GM12891 (cell line): ENCODE measurements at regions not wholly inside any gene's neighbourhood (a gene's known extent, or its start where the extent isn't known, plus 50 kb on each side); places are given as distances from the start of the nearest gene placed in this dataset.
A peak's percentile ranks its signal among the peaks of the same experiment; 100 is the strongest.

ENCODE experiments used
- DNase-seq: peaks from one replicate; pipeline ENCODE4 v3.0.0; 2011; ENCODE audit warnings: low spot score; ENCODE audit not compliant: insufficient read length
- FAIRE-seq: peaks from 2 replicates; lab custom pipeline; 2011; peaks lifted over from hg19 to GRCh38; lab: Jason Lieb, UNC
- PAX5 ChIP-seq: IDR thresholded peaks from 2 replicates; pipeline ENCODE4 v1.6.1; 2011; ENCODE audit warnings: low read length, moderate library complexity, mild to moderate bottlenecking; ENCODE audit not compliant: insufficient read depth, severe bottlenecking
- POLR2A ChIP-seq: IDR thresholded peaks from 2 replicates; pipeline ENCODE4 v1.6.1; 2011; ENCODE audit warnings: low read depth, low read length, control low read depth
- POLR2AphosphoS5 ChIP-seq: IDR thresholded peaks from 2 replicates; pipeline ENCODE4 v1.6.1; 2011; ENCODE audit warnings: low read depth, low read length, control low read depth
- POU2F2 ChIP-seq: IDR thresholded peaks from 2 replicates; pipeline ENCODE4 v1.6.1; 2011; ENCODE audit warnings: low read depth, mild to moderate bottlenecking, control low read depth, low read length, moderate library complexity
- SPI1 ChIP-seq: IDR thresholded peaks from 2 replicates; pipeline ENCODE4 v1.6.1; 2011; ENCODE audit warnings: low read depth, low read length, control low read depth
- TAF1 ChIP-seq: IDR thresholded peaks from 2 replicates; pipeline ENCODE4 v1.6.1; 2011; ENCODE audit warnings: low read depth, low read length, control low read depth

GRCh38 chr10:125300937-125301336 is 140.6 kb upstream of the CTBP2 start:
- DNase-seq (no peak), FAIRE-seq (no peak)
- TF ChIP-seq TAF1, result no peak
- TF ChIP-seq POLR2A, result no peak
- no peak for TF ChIP-seq SPI1
- TF ChIP-seq POU2F2, result no peak
- no peak for TF ChIP-seq PAX5
- TF ChIP-seq POLR2AphosphoS5, result no peak

- no peak for DNase-seq
- FAIRE-seq, result no peak
- TF ChIP-seq PAX5 (no peak), TAF1 (no peak), POU2F2 (no peak), SPI1 (no peak), POLR2AphosphoS5 (no peak), POLR2A (no peak)
Observed at GRCh38 chr10:125299461-125299860, 139.1 kb upstream of the CTBP2 start.

GRCh38 chr10:125296598-125296997 is 136.2 kb upstream of the CTBP2 start:
- no peak for DNase-seq
- FAIRE-seq, result no peak
- TF ChIP-seq POU2F2, result no peak
- TF ChIP-seq PAX5, result no peak
- TF ChIP-seq SPI1, result no peak
- no peak for TF ChIP-seq POLR2AphosphoS5
- TF ChIP-seq TAF1, result no peak
- TF ChIP-seq POLR2A, result no peak

GRCh38 chr10:125294109-125294508 is 133.7 kb upstream of the CTBP2 start:
- DNase-seq (no peak), FAIRE-seq (no peak)
- TF ChIP-seq POU2F2 (no peak), POLR2A (no peak), PAX5 (no peak), TAF1 (no peak), POLR2AphosphoS5 (no peak), SPI1 (no peak)

- TF ChIP-seq POU2F2 (no peak), POLR2AphosphoS5 (no peak), POLR2A (no peak), TAF1 (no peak), SPI1 (no peak), PAX5 (no peak)
- no peak for FAIRE-seq
- DNase-seq, result no peak
Observed at GRCh38 chr10:125291836-125292235, 131.5 kb upstream of the CTBP2 start.

- no peak for FAIRE-seq
Observed at GRCh38 chr10:125289461-125289860, 129.1 kb upstream of the CTBP2 start.

GRCh38 chr10:125284875-125285597 is 124.7 kb upstream of the CTBP2 start:
- FAIRE-seq (no peak), DNase-seq (no peak)
- TF ChIP-seq POLR2A (no peak), POU2F2 (no peak), POLR2AphosphoS5 (no peak), TAF1 (no peak), SPI1 (no peak), PAX5 (no peak)

More at GRCh38 chr10:125289461-125289860, 129.1 kb upstream of the CTBP2 start:
- TF ChIP-seq SPI1 (no peak), POLR2A (no peak), POLR2AphosphoS5 (no peak), TAF1 (no peak), POU2F2 (no peak), PAX5 (no peak)
- DNase-seq, result no peak

GRCh38 chr10:125283836-125284614 is 123.7 kb upstream of the CTBP2 start:
- DNase-seq, result no peak
- TF ChIP-seq TAF1 (no peak), PAX5 (no peak), POLR2A (no peak), SPI1 (no peak)
- FAIRE-seq, result no peak

- no peak for TF ChIP-seq POU2F2
- TF ChIP-seq SPI1, result 0 out of 2 replicates have a peak, but pooled peaks have one; percentile 18
- no peak for TF ChIP-seq PAX5
- TF ChIP-seq POLR2AphosphoS5, result no peak
- TF ChIP-seq TAF1, result no peak
- no peak for FAIRE-seq
- DNase-seq, result no peak
Observed at GRCh38 chr10:125283191-125283835, 123.0 kb upstream of the CTBP2 start.
